OCI-LY3 (cell line): ENCODE measurements at regions not wholly inside any gene's neighbourhood (a gene's known extent, or its start where the extent isn't known, plus 50 kb on each side); places are given as distances from the start of the nearest gene placed in this dataset.
A peak's percentile ranks its signal among the peaks of the same experiment; 100 is the strongest.
"Not testable (repeated sequence)": the region's sequence is repeated elsewhere in the genome, so short reads cannot be mapped to it uniquely, and the experiment has no call there.

Experiments used
- H2AFZ ChIP-seq: fragments of 200-600, 300-600 bp; shearing (Covaris generic); 2 replicates; pipeline ENCODE4 v1.6.0; 2014; ENCODE audit warnings: antibody characterized with exemption, low read depth, low read length
- H3K27ac ChIP-seq: fragments of 200-600, 300-600 bp; sonication (generic); 2 replicates; pipeline ENCODE4 v1.5.1; 2014; ENCODE audit warnings: mild to moderate bottlenecking, low read length, moderate library complexity, mixed read lengths
- H3K27me3 ChIP-seq: fragments of 200-600, 300-600 bp; sonication (generic); 2 replicates; pipeline ENCODE4 v1.6.1; 2014; ENCODE audit warnings: low read depth, low read length, mixed read lengths
- H3K36me3 ChIP-seq: fragments of 200-600, 300-600 bp; sonication (generic); replicated peaks from 2 replicates; pipeline ENCODE3; 2014; ENCODE audit warnings: low read depth, low read length, mixed read lengths
- H3K4me1 ChIP-seq: fragments of 300-600, 200-600 bp; sonication (generic); 2 replicates; pipeline ENCODE4 v1.6.1; 2014; ENCODE audit warnings: low read length, mixed read lengths
- H3K4me2 ChIP-seq: fragments of 200-600, 300-600 bp; sonication (generic); 2 replicates; pipeline ENCODE4 v1.6.1; 2014; ENCODE audit warnings: low read length, mixed read lengths
- H3K4me3 ChIP-seq: fragments of 300-600, 200-600 bp; sonication (generic); 2 replicates; pipeline ENCODE4 v1.5.1; 2014; ENCODE audit warnings: antibody characterized with exemption, mild to moderate bottlenecking, low read length, moderate library complexity
- H3K79me2 ChIP-seq: fragments of 300-600, 200-600 bp; shearing (Covaris generic); 2 replicates; pipeline ENCODE4 v1.6.1; 2014; ENCODE audit warnings: mild to moderate bottlenecking, low read length, mixed read lengths
- H3K9ac ChIP-seq: fragments of 300-600, 200-600 bp; shearing (Covaris generic); 2 replicates; pipeline ENCODE4 v1.6.0; 2014; ENCODE audit warnings: mild to moderate bottlenecking, low read length, moderate library complexity
- H3K9me3 ChIP-seq: fragments of 200-600, 300-600 bp; shearing (Covaris generic); 2 replicates; pipeline ENCODE4 v1.6.1; 2014; ENCODE audit warnings: low read length, mixed read lengths; ENCODE audit not compliant: insufficient read depth
- H4K20me1 ChIP-seq: fragments of 200-600, 300-600 bp; sonication (generic); 2 replicates; pipeline ENCODE4 v1.6.1; 2016; ENCODE audit warnings: low read length, mixed read lengths; ENCODE audit not compliant: insufficient read depth
- CTCF ChIP-seq: fragments of 200-600, 300-600 bp; sonication (generic); IDR thresholded peaks from 2 replicates; pipeline ENCODE4 v1.5.1; 2014; ENCODE audit warnings: antibody characterized with exemption, low read length, low read depth

DNA sequence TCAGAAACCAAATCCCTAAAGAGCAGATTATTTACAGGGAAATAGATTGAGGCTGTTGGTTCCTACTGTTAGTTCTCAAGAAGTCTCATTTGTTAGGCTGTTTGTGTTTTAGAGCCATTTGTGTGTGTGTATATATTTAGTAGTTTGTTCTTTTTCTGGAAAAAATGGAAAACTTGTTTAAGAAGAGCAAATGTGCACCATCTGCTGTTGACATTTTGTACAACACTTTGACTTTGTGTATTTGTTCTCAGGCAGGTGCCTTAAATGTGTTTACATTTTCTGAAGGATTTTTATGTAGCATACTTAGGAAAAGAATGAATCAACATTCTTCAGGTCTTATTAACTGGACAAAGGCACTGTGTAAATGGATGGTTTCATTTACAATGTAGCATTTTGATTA lies 163.7 kb upstream of the FOLH1 start:
- not testable (repeated sequence) for H2AFZ ChIP-seq, H4K20me1 ChIP-seq, H3K9ac ChIP-seq, H3K27ac ChIP-seq, H3K4me1 ChIP-seq, H3K27me3 ChIP-seq, H3K36me3 ChIP-seq, H3K4me3 ChIP-seq, H3K79me2 ChIP-seq, H3K4me2 ChIP-seq, H3K9me3 ChIP-seq
- TF ChIP-seq CTCF, result peak; percentile 22

DNA sequence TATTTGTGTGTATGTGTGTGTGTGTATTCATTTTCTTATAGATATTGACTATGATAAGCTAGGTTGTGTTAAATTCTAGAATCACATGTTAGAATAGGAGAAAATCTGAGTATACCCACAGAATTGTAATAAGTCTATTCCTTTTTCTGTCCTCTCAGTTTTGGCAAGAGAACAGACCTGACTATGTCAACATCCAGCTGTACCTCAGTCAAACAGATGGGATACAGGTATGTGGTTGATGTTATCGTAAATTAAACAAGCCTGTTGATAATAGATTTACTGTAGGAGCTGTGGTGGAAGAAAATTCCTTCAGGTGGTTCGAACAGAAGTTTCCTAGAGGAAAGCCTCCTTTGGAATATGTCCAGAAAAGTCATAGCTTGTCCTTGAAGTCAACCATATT lies 160.2 kb upstream of the FOLH1 start:
- H3K27me3 ChIP-seq, H3K4me2 ChIP-seq, H3K27ac ChIP-seq, H2AFZ ChIP-seq, H3K9me3 ChIP-seq, H3K4me3 ChIP-seq, H3K36me3 ChIP-seq, H3K4me1 ChIP-seq, H3K79me2 ChIP-seq, H3K9ac ChIP-seq, H4K20me1 ChIP-seq: not testable (repeated sequence)

DNA sequence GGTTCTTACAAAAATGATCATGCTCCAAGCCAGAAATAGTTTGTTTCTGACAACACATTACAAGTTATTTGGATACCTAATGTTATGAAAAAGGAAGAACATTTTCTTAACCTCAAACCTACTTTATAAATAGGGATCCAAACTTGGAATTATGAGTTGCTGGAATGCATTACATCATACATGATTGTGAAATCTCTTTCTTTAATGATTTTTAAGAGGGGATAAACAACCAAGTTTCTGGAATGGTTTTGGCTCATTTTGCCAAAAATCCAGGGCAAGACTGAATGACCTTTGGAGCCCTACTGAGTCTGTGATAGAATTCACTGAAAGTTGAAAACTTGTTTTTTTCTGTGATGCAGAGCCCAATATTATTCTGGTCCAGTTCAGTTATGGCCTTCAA lies 157.0 kb upstream of the FOLH1 start:
- not testable (repeated sequence) for H3K9me3 ChIP-seq, H3K4me1 ChIP-seq, H3K27ac ChIP-seq, H2AFZ ChIP-seq, H4K20me1 ChIP-seq, H3K9ac ChIP-seq, H3K27me3 ChIP-seq, H3K4me2 ChIP-seq, H3K36me3 ChIP-seq, H3K79me2 ChIP-seq, H3K4me3 ChIP-seq

GRCh38 chr11:49362994-49363393 lies 154.6 kb upstream of the FOLH1 start:
- H3K4me3 ChIP-seq, H3K4me1 ChIP-seq, H3K4me2 ChIP-seq, H2AFZ ChIP-seq, H4K20me1 ChIP-seq, H3K9me3 ChIP-seq, H3K9ac ChIP-seq, H3K27ac ChIP-seq, H3K79me2 ChIP-seq, H3K36me3 ChIP-seq, H3K27me3 ChIP-seq: not testable (repeated sequence)

GRCh38 chr11:49354536-49354935 lies 146.1 kb upstream of the FOLH1 start:
- not testable (repeated sequence) for H3K79me2 ChIP-seq, H3K36me3 ChIP-seq, H2AFZ ChIP-seq, H3K27me3 ChIP-seq, H3K4me2 ChIP-seq, H3K9ac ChIP-seq, H3K9me3 ChIP-seq, H3K4me1 ChIP-seq, H4K20me1 ChIP-seq, H3K27ac ChIP-seq, H3K4me3 ChIP-seq

GRCh38 chr11:49352868-49353267 lies 144.5 kb upstream of the FOLH1 start:
- H3K4me2 ChIP-seq, H3K4me1 ChIP-seq, H2AFZ ChIP-seq, H3K4me3 ChIP-seq, H3K27ac ChIP-seq, H4K20me1 ChIP-seq, H3K79me2 ChIP-seq, H3K36me3 ChIP-seq, H3K27me3 ChIP-seq, H3K9ac ChIP-seq, H3K9me3 ChIP-seq: not testable (repeated sequence)

GRCh38 chr11:49346627-49347026 lies 138.2 kb upstream of the FOLH1 start:
- not testable (repeated sequence) for H3K27me3 ChIP-seq, H3K4me1 ChIP-seq, H3K36me3 ChIP-seq, H3K9ac ChIP-seq, H3K27ac ChIP-seq, H3K9me3 ChIP-seq, H2AFZ ChIP-seq, H3K4me3 ChIP-seq, H4K20me1 ChIP-seq, H3K4me2 ChIP-seq, H3K79me2 ChIP-seq

- not testable (repeated sequence) for H3K27me3 ChIP-seq, H3K4me3 ChIP-seq, H4K20me1 ChIP-seq, H3K79me2 ChIP-seq, H3K36me3 ChIP-seq, H3K9ac ChIP-seq, H3K27ac ChIP-seq, H3K4me2 ChIP-seq, H2AFZ ChIP-seq, H3K9me3 ChIP-seq, H3K4me1 ChIP-seq
Observed at GRCh38 chr11:49328485-49329186, 120.2 kb upstream of the FOLH1 start.

DNA sequence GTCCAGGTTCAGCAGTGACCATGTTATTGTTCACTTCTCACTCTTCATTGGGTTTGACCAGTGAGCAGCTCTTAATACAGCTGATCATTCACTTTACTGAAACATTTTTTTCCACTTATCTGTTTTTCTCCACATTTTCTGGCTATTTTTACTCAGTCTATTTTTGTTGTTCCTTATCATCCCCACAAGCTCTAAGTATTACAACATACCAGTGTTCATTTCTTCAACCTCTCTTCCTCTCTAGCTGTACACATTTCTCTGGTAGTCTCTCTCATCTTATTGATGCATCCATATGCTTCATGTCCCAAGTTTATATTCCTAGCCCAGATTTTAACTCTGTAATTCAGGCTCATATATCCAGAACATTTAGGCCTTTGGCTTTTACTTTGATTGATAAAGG lies 119.4 kb upstream of the FOLH1 start:
- not testable (repeated sequence) for H3K27me3 ChIP-seq, H3K4me3 ChIP-seq, H3K79me2 ChIP-seq, H2AFZ ChIP-seq, H3K36me3 ChIP-seq, H3K4me1 ChIP-seq, H3K27ac ChIP-seq, H3K4me2 ChIP-seq, H4K20me1 ChIP-seq, H3K9me3 ChIP-seq, H3K9ac ChIP-seq
